ENCODE measurements at regions not wholly inside any gene's neighbourhood (a gene's known extent, or its start where the extent isn't known, plus 50 kb on each side); places are given as distances from the start of the nearest gene placed in this dataset.

- DNase-seq (ENCODE audit: low read depth), result no peak
Measured at GRCh38 chr5:3736466-3736865, 140.8 kb downstream of the IRX1 start.

- DNase-seq (ENCODE audit: low read depth), result no peak
Measured at GRCh38 chr5:3736926-3737325, 141.3 kb downstream of the IRX1 start.

GRCh38 chr5:3738919-3739318, 143.3 kb downstream of the IRX1 start:
- DNase-seq (ENCODE audit: low read depth), result no peak

- DNase-seq (ENCODE audit: low read depth), result no peak
Measured at GRCh38 chr5:3740546-3741373, 145.1 kb downstream of the IRX1 start.

GRCh38 chr5:3741374-3741770, 145.7 kb downstream of the IRX1 start:
- no peak for DNase-seq (ENCODE audit: low read depth)

- no peak for DNase-seq (ENCODE audit: low read depth)
Measured at GRCh38 chr5:3742750-3743149, 147.1 kb downstream of the IRX1 start.

- DNase-seq (ENCODE audit: low read depth), result no peak
Measured at GRCh38 chr5:3751846-3752245, 156.2 kb downstream of the IRX1 start.

GRCh38 chr5:3778000-3778550, 182.4 kb downstream of the IRX1 start:
- DNase-seq (ENCODE audit: low read depth), result peak; percentile 62

GRCh38 chr5:3778945-3779344, 183.3 kb downstream of the IRX1 start:
- no peak for DNase-seq (ENCODE audit: low read depth)

GRCh38 chr5:3780278-3780677, 184.6 kb downstream of the IRX1 start:
- DNase-seq (ENCODE audit: low read depth), result no peak

GRCh38 chr5:3780907-3781306, 185.3 kb downstream of the IRX1 start:
- DNase-seq (ENCODE audit: low read depth), result no peak

- no peak for DNase-seq (ENCODE audit: low read depth)
Measured at GRCh38 chr5:3784854-3785253, 189.2 kb downstream of the IRX1 start.

- no peak for DNase-seq (ENCODE audit: low read depth)
Measured at GRCh38 chr5:3786165-3786564, 190.5 kb downstream of the IRX1 start.

- DNase-seq (ENCODE audit: low read depth), result no peak
Measured at GRCh38 chr5:3786891-3787430, 191.3 kb downstream of the IRX1 start.

- no peak for DNase-seq (ENCODE audit: low read depth)
Measured at GRCh38 chr5:3787604-3788003, 192.0 kb downstream of the IRX1 start.

- DNase-seq (ENCODE audit: low read depth), result no peak
Measured at GRCh38 chr5:3789519-3790193, 194.0 kb downstream of the IRX1 start.

- DNase-seq (ENCODE audit: low read depth), result no peak
Measured at GRCh38 chr5:3793162-3793561, 197.5 kb downstream of the IRX1 start.

GRCh38 chr5:3794611-3795010, 199.0 kb downstream of the IRX1 start:
- DNase-seq (ENCODE audit: low read depth), result no peak

GRCh38 chr5:3796736-3797135, 201.1 kb downstream of the IRX1 start:
- no peak for DNase-seq (ENCODE audit: low read depth)

- DNase-seq (ENCODE audit: low read depth), result no peak
Measured at GRCh38 chr5:3801967-3802366, 206.3 kb downstream of the IRX1 start.

GRCh38 chr5:3809455-3809854, 213.8 kb downstream of the IRX1 start:
- no peak for DNase-seq (ENCODE audit: low read depth)

- no peak for DNase-seq (ENCODE audit: low read depth)
Measured at GRCh38 chr5:3811116-3811515, 215.5 kb downstream of the IRX1 start.

- DNase-seq (ENCODE audit: low read depth), result no peak
Measured at GRCh38 chr5:3818624-3819023, 223.0 kb downstream of the IRX1 start.
